MM.1S (cell line): ENCODE measurements at regions not wholly inside any gene's neighbourhood (a gene's known extent, or its start where the extent isn't known, plus 50 kb on each side); places are given as distances from the start of the nearest gene placed in this dataset.

Experiments
- DNase-seq: peaks from one replicate; pipeline ENCODE4 v3.0.0-alpha.2; 2015
- H2AFZ ChIP-seq: fragments of 300-600 bp; sonication (generic); 2 replicates; pipeline ENCODE4 v1.6.0; 2016; ENCODE audit warnings: antibody characterized with exemption, low read length
- H3F3A ChIP-seq: fragments of 300-600 bp; sonication (generic); 2 replicates; pipeline ENCODE4 v1.6.1; 2016; ENCODE audit warnings: mild to moderate bottlenecking, antibody characterized with exemption, low read length, moderate library complexity, mixed read lengths; ENCODE audit not compliant: insufficient read depth
- H3K27ac ChIP-seq: fragments of 300-600 bp; sonication (generic); 2 replicates; pipeline ENCODE4 v1.5.1; 2016; ENCODE audit warnings: mild to moderate bottlenecking, low read length
- H3K27me3 ChIP-seq: fragments of 300-600 bp; sonication (generic); replicated peaks from 2 replicates; pipeline ENCODE4 v1.6.0; 2016; ENCODE audit warnings: low read length; ENCODE audit not compliant: insufficient read depth
- H3K36me3 ChIP-seq: fragments of 300-600 bp; sonication (generic); replicated peaks from 2 replicates; pipeline ENCODE4 v1.6.1; 2016; ENCODE audit warnings: mild to moderate bottlenecking, low read length, mixed read lengths; ENCODE audit not compliant: insufficient read depth
- H3K4me1 ChIP-seq: fragments of 300-600 bp; sonication (generic); 2 replicates; pipeline ENCODE4 v1.6.1; 2016; ENCODE audit warnings: low read length, mixed read lengths
- H3K4me2 ChIP-seq: fragments of 300-600 bp; sonication (generic); 2 replicates; pipeline ENCODE4 v1.6.0; 2016; ENCODE audit warnings: low read depth, low read length
- H3K4me3 ChIP-seq: fragments of 300-600 bp; sonication (generic); 2 replicates; pipeline ENCODE4 v1.5.1; 2016; ENCODE audit warnings: low read length, mixed read lengths
- H3K79me2 ChIP-seq: fragments of 300-600 bp; sonication (generic); 2 replicates; pipeline ENCODE4 v1.6.1; 2016; ENCODE audit warnings: mixed run types, low read length, mixed read lengths
- H3K9ac ChIP-seq: fragments of 300-600 bp; sonication (generic); 2 replicates; pipeline ENCODE4 v1.6.1; 2016; ENCODE audit warnings: low read length, mixed read lengths
- H3K9me2 ChIP-seq: fragments of 300-600 bp; sonication (generic); replicated peaks from 2 replicates; pipeline ENCODE4 v1.6.1; 2016; ENCODE audit warnings: mild to moderate bottlenecking, low read length, mixed read lengths; ENCODE audit not compliant: insufficient read depth
- H3K9me3 ChIP-seq: fragments of 300-600 bp; sonication (generic); replicated peaks from 2 replicates; pipeline ENCODE4 v1.6.1; 2016; ENCODE audit warnings: mild to moderate bottlenecking, low read length, mixed read lengths; ENCODE audit not compliant: insufficient read depth
- H4K20me1 ChIP-seq: fragments of 300-600 bp; sonication (generic); 2 replicates; pipeline ENCODE4 v1.6.1; 2016; ENCODE audit warnings: mild to moderate bottlenecking, low read length, moderate library complexity, mixed read lengths; ENCODE audit not compliant: insufficient read depth
- EZH2 ChIP-seq: fragments of 300-600 bp; sonication (generic); optimal IDR thresholded peaks from 2 replicates; pipeline ENCODE3; 2017; ENCODE audit warnings: low read depth, mild to moderate bottlenecking, antibody characterized with exemption, low read length, mixed read lengths
- EZH2phosphoT487 ChIP-seq: fragments of 300-600 bp; sonication (generic); IDR thresholded peaks from 2 replicates; pipeline ENCODE4 v1.6.1; 2018; ENCODE audit warnings: antibody characterized with exemption, low read length
- TF ChIP-seq, protein P1 (sequence below): fragments of 300-600 bp; sonication (generic); IDR thresholded peaks from 2 replicates; pipeline ENCODE4 v1.5.1; 2016; ENCODE audit warnings: antibody characterized with exemption, low read length, mixed read lengths

DNA sequence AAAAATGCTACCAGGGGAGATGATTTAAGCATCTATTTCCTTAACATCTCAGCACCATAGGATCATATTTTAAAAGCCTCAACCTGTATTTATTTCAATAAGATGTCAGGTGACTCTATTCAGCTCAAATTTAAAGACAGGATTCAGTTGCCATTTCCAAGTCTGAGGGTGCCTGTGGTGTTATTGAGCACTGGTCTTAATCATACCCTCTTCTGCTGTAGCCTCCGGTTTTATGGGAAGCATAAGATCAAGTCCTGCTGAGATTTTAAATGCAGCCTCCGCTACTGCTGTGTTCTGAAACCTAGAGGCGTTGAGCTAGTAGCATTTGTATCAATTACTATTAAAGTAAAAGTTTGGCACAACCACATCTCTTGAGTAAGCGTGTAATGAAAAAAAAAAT lies 185.7 kb upstream of the NWD2 start:
- no peak overlapping the region for H3K27ac ChIP-seq
- no peak overlapping the region for H3K4me2 ChIP-seq
- H3K4me1 ChIP-seq = no peaks in the 10 kb centered on the region
- H3K9ac ChIP-seq = no peak overlapping the region
- no peak overlapping the region for H3K4me3 ChIP-seq
- no peak for DNase-seq
- no peaks in the 10 kb centered on the region for H3K9me3 ChIP-seq
- H3K79me2 ChIP-seq = no peaks in the 10 kb centered on the region
- no peaks in the 10 kb centered on the region for H3F3A ChIP-seq
- no peak for TF ChIP-seq EZH2phosphoT487
- TF ChIP-seq, protein P1, sequence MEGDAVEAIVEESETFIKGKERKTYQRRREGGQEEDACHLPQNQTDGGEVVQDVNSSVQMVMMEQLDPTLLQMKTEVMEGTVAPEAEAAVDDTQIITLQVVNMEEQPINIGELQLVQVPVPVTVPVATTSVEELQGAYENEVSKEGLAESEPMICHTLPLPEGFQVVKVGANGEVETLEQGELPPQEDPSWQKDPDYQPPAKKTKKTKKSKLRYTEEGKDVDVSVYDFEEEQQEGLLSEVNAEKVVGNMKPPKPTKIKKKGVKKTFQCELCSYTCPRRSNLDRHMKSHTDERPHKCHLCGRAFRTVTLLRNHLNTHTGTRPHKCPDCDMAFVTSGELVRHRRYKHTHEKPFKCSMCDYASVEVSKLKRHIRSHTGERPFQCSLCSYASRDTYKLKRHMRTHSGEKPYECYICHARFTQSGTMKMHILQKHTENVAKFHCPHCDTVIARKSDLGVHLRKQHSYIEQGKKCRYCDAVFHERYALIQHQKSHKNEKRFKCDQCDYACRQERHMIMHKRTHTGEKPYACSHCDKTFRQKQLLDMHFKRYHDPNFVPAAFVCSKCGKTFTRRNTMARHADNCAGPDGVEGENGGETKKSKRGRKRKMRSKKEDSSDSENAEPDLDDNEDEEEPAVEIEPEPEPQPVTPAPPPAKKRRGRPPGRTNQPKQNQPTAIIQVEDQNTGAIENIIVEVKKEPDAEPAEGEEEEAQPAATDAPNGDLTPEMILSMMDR = no peak
- TF ChIP-seq EZH2 = no peak
- H3K9me2 ChIP-seq = no peaks in the 10 kb centered on the region
- no peak overlapping the region for H2AFZ ChIP-seq
- H3K36me3 ChIP-seq = no peaks in the 10 kb centered on the region
- no peaks in the 10 kb centered on the region for H3K27me3 ChIP-seq
- no peaks in the 10 kb centered on the region for H4K20me1 ChIP-seq

DNA sequence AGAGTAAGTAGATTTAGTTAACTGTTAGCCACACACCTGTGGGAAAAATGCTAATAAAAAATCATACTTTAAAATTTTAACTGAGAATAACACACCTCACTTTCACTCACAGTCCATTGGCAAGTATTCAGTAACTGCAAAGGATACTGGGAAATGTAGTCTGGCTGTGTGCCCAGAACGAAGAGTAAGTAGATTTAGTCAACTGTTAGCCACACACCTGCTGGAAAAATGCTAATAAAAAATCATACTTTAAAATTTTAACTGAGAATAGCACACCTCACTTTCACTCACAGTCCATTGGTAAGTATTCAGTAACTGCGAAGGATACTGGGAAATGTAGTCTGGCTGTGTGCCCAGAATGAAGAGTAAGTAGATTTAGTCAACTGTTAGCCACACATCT lies 178.4 kb upstream of the NWD2 start:
- Histone ChIP-seq H4K20me1 (no peaks in the 10 kb centered on the region), H3K36me3 (no peaks in the 10 kb centered on the region), H2AFZ (no peak overlapping the region), H3F3A (no peaks in the 10 kb centered on the region), H3K4me2 (no peak overlapping the region), H3K4me3 (no peak overlapping the region), H3K9ac (no peak overlapping the region), H3K27me3 (no peaks in the 10 kb centered on the region), H3K9me2 (no peaks in the 10 kb centered on the region), H3K27ac (no peak overlapping the region), H3K4me1 (no peaks in the 10 kb centered on the region), H3K79me2 (no peaks in the 10 kb centered on the region), H3K9me3 (no peaks in the 10 kb centered on the region)
- TF ChIP-seq EZH2phosphoT487 (no peak), EZH2 (no peak)
- TF ChIP-seq, protein P1 = no peak
- no peak for DNase-seq

DNA sequence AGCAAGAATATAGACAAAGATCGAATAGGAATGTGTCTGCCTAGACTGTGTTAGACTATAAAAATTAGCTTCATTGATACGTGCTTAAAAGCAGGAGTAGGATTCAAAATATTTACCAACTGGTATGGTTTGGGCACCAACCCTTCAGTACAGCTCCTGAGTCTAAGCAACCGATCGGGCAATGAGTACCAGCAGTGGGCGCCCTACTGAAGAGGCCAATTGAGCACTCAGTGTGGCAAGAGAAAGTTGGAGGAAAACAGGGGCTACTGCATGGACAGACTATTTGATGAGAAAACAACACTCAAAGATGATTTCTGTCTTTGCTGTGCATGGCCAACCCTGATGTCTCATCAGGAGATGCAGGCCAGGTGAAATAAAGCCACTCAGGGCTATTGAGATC lies 176.0 kb upstream of the NWD2 start:
- no peaks in the 10 kb centered on the region for H3K4me1 ChIP-seq
- H3K9ac ChIP-seq = no peak overlapping the region
- H3K27ac ChIP-seq = no peak overlapping the region
- DNase-seq = no peak
- H2AFZ ChIP-seq = no peak overlapping the region
- no peaks in the 10 kb centered on the region for H3K79me2 ChIP-seq
- TF ChIP-seq, protein P1 = no peak
- TF ChIP-seq EZH2 (no peak), EZH2phosphoT487 (no peak)
- H3F3A ChIP-seq = no peaks in the 10 kb centered on the region
- H4K20me1 ChIP-seq = no peaks in the 10 kb centered on the region
- H3K4me2 ChIP-seq = no peak overlapping the region
- H3K27me3 ChIP-seq = no peaks in the 10 kb centered on the region
- H3K4me3 ChIP-seq = no peak overlapping the region
- no peaks in the 10 kb centered on the region for H3K36me3 ChIP-seq
- no peaks in the 10 kb centered on the region for H3K9me3 ChIP-seq
- no peaks in the 10 kb centered on the region for H3K9me2 ChIP-seq
